SK-N-SH (cell line): ENCODE measurements at regions not wholly inside any gene's neighbourhood (a gene's known extent, or its start where the extent isn't known, plus 50 kb on each side); places are given as distances from the start of the nearest gene placed in this dataset.

Source experiments
- CTCF ChIA-PET: fragments of 300-600, 350-600 bp; formaldehyde crosslinking; extraction: SDS; loops from one replicate; lab custom pipeline; 2021; lab: Yijun Ruan, JAX
- POLR2A ChIA-PET: fragments of 350-600 bp; sonication (Branson Sonifier 250); formaldehyde crosslinking; extraction: SDS; loops from one replicate; lab custom pipeline; 2020; ENCODE audit warnings: antibody characterized with exemption, inconsistent platforms; lab: Yijun Ruan, JAX
- DNase-seq: peaks from one replicate; pipeline ENCODE4 v3.0.0; 2012
- H2AFZ ChIP-seq: fragments of 200-600 bp; sonication (generic); 2 replicates; pipeline ENCODE4 v1.8.1; 2016; ENCODE audit warnings: antibody characterized with exemption, mild to moderate bottlenecking, low read depth
- H3F3A ChIP-seq: fragments of 200-600 bp; sonication (generic); replicated peaks from 2 replicates; pipeline ENCODE3; 2016; ENCODE audit warnings: antibody characterized with exemption, mild to moderate bottlenecking; ENCODE audit not compliant: insufficient read depth
- H3K27ac ChIP-seq, 2 experiments: fragments of 200-500 bp in 1 of 2; fragments of 200-600 bp in 1 of 2; sonication (Bioruptor generic) in 1 of 2; sonication (generic), shearing (Covaris generic) in 1 of 2; 2 replicates each; pipeline versions ENCODE4 v1.5.1 to v1.6.1; 2014 to 2016; ENCODE audit warnings: low read depth in 2 of 2, inconsistent platforms in 1 of 2, low read length in 1 of 2, mild to moderate bottlenecking in 1 of 2, mixed read lengths in 1 of 2
- H3K27me3 ChIP-seq: fragments of 200-600 bp; sonication (generic), shearing (Covaris generic); 2 replicates; pipeline ENCODE4 v1.6.1; 2016; ENCODE audit warnings: mixed run types; ENCODE audit not compliant: insufficient read depth
- H3K36me3 ChIP-seq, 2 experiments: fragments of 200-500 bp in 1 of 2; fragments of 200-600 bp in 1 of 2; sonication (Bioruptor generic) in 1 of 2; sonication (generic) in 1 of 2; replicated peaks in 1 of 2; 2 replicates each; pipeline versions ENCODE3 to v1.5.1; 2014 to 2016; ENCODE audit warnings: low read length in 1 of 2, mild to moderate bottlenecking in 1 of 2; ENCODE audit not compliant: insufficient read depth in 2 of 2, control insufficient read depth in 1 of 2
- H3K4me1 ChIP-seq, 2 experiments: fragments of 200-500 bp in 1 of 2; fragments of 200-600 bp in 1 of 2; sonication (Bioruptor generic) in 1 of 2; sonication (generic), shearing (Covaris generic) in 1 of 2; 2 replicates each; pipeline versions ENCODE4 v1.5.1 to v1.6.1; 2014 to 2016; ENCODE audit warnings: low read depth in 1 of 2, low read length in 1 of 2, mixed run types in 1 of 2; ENCODE audit not compliant: insufficient read depth in 2 of 2, control insufficient read depth in 1 of 2
- H3K4me2 ChIP-seq: fragments of 200-600 bp; sonication (generic), shearing (Covaris generic); 2 replicates; pipeline ENCODE4 v1.6.1; 2017; ENCODE audit warnings: mixed run types
- H3K4me3 ChIP-seq, 2 experiments: fragments of 200-500 bp in 1 of 2; fragments of 200-600 bp in 1 of 2; sonication (Bioruptor generic) in 1 of 2; sonication (generic), shearing (Covaris generic) in 1 of 2; 2 replicates each; pipeline versions ENCODE4 v1.5.1 to v1.8.1; 2014 to 2016; ENCODE audit warnings: low read depth in 2 of 2, inconsistent platforms in 1 of 2, low read length in 1 of 2, mild to moderate bottlenecking in 1 of 2, mixed read lengths in 1 of 2, moderate library complexity in 1 of 2
- H3K79me2 ChIP-seq: fragments of 200-600 bp; sonication (generic); 2 replicates; pipeline ENCODE4 v1.8.1; 2017; ENCODE audit warnings: mild to moderate bottlenecking; ENCODE audit not compliant: insufficient read depth
- H3K9ac ChIP-seq: fragments of 200-600 bp; sonication (generic); 2 replicates; pipeline ENCODE4 v1.6.1; 2017; ENCODE audit warnings: mixed run types
- H3K9me2 ChIP-seq: fragments of 200-600 bp; sonication (generic); 2 replicates; pipeline ENCODE4 v1.6.1; 2017; ENCODE audit warnings: mixed run types
- H3K9me3 ChIP-seq: fragments of 200-600 bp; sonication (generic); 2 replicates; pipeline ENCODE4 v1.6.1; 2017; ENCODE audit warnings: mixed run types, mild to moderate bottlenecking, moderate library complexity
- H4K20me1 ChIP-seq: fragments of 200-600 bp; sonication (generic); 2 replicates; pipeline ENCODE4 v1.6.1; 2017; ENCODE audit warnings: mild to moderate bottlenecking, mixed run types; ENCODE audit not compliant: insufficient read depth
- CHD2 ChIP-seq: fragments of 150-350 bp; IDR thresholded peaks from 2 replicates; pipeline ENCODE4 v1.6.1; 2018; ENCODE audit warnings: low read length; ENCODE audit not compliant: partially characterized antibody
- EP300 ChIP-seq, 2 experiments: IDR thresholded peaks; 2 replicates each; pipeline versions ENCODE4 v1.4.0 to v1.6.1; 2012; ENCODE audit warnings: borderline replicate concordance in 1 of 2, low read depth in 1 of 2, low read length in 1 of 2
- FOSL2 ChIP-seq: IDR thresholded peaks from 2 replicates; pipeline ENCODE4 v1.4.0; 2012; ENCODE audit warnings: low read depth, mild to moderate bottlenecking, moderate library complexity, borderline replicate concordance
- GABPA ChIP-seq: IDR thresholded peaks from 2 replicates; pipeline ENCODE4 v1.4.0; 2012; ENCODE audit warnings: low read depth, mild to moderate bottlenecking
- GATA2 ChIP-seq: sonication (generic); formaldehyde crosslinking; IDR thresholded peaks from 2 replicates; pipeline ENCODE4 v1.5.0; 2020; ENCODE audit warnings: mild to moderate bottlenecking, missing genetic modification reagents
- JUND ChIP-seq: IDR thresholded peaks from 2 replicates; pipeline ENCODE4 v1.4.0; 2012
- MEF2A ChIP-seq: IDR thresholded peaks from 2 replicates; pipeline ENCODE4 v1.4.0; 2012; ENCODE audit warnings: low read depth, borderline replicate concordance
- MXI1 ChIP-seq: IDR thresholded peaks from 2 replicates; pipeline ENCODE4 v1.6.1; 2012; ENCODE audit warnings: mild to moderate bottlenecking, low read depth, low read length, improper control_type of control experiment
- NFIC ChIP-seq: IDR thresholded peaks from 2 replicates; pipeline ENCODE4 v1.4.0; 2012; ENCODE audit warnings: borderline replicate concordance
- RAD21 ChIP-seq: IDR thresholded peaks from 2 replicates; pipeline ENCODE4 v1.6.1; 2012; ENCODE audit warnings: mild to moderate bottlenecking, low read length
- REST ChIP-seq: IDR thresholded peaks from 2 replicates; pipeline ENCODE4 v1.6.1; 2012; ENCODE audit warnings: mild to moderate bottlenecking, low read depth, low read length, moderate library complexity
- RXRA ChIP-seq: IDR thresholded peaks from 2 replicates; pipeline ENCODE4 v1.4.0; 2012; ENCODE audit warnings: low read depth, mild to moderate bottlenecking, borderline replicate concordance
- SIN3A ChIP-seq: IDR thresholded peaks from 2 replicates; pipeline ENCODE4 v1.6.1; 2012; ENCODE audit warnings: low read depth, mild to moderate bottlenecking, low read length, moderate library complexity, borderline replicate concordance
- SMC3 ChIP-seq: IDR thresholded peaks from 2 replicates; pipeline ENCODE4 v1.6.1; 2012; ENCODE audit warnings: low read depth, low read length, improper control_type of control experiment
- USF1 ChIP-seq: IDR thresholded peaks from 2 replicates; pipeline ENCODE4 v1.4.0; 2012; ENCODE audit warnings: low read depth, borderline replicate concordance
- USF2 ChIP-seq: fragments of 150-350 bp; IDR thresholded peaks from 2 replicates; pipeline ENCODE4 v1.6.1; 2017; ENCODE audit warnings: antibody characterized with exemption, low read length, low read depth, borderline replicate concordance
- ZBTB33 ChIP-seq: IDR thresholded peaks from 2 replicates; pipeline ENCODE4 v1.4.0; 2012; ENCODE audit warnings: low read depth, borderline replicate concordance
- WGBS: methylation state at CpG from one replicate; pipeline ENCODE4 v1.1.6; 2017; ENCODE audit warnings: low lambda C conversion rate; 5-methylcytosine and 5-hydroxymethylcytosine counted together

GRCh38 chr6:163635315-163635714 is 220.8 kb downstream of the QKI start:
- Histone ChIP-seq H3K27me3 (no peaks in the 10 kb centered on the region), H3K9me3 (no peaks in the 10 kb centered on the region), H3K79me2 (no peaks in the 10 kb centered on the region), H4K20me1 (no peaks in the 10 kb centered on the region), H2AFZ (no peak overlapping the region), H3K27ac (no peak overlapping the region), H3K4me2 (no peak overlapping the region), H3K9ac (no peak overlapping the region), H3K4me1 (no peaks in the 10 kb centered on the region; a peak in 1 of 4 replicates), H3F3A (no peaks in the 10 kb centered on the region), H3K4me3 (no peak overlapping the region), H3K9me2 (no peaks in the 10 kb centered on the region), H3K36me3 (no peaks in the 10 kb centered on the region)
- DNase-seq = no peak
- ChIA-PET POLR2A (no interaction called here), CTCF (no interaction called here)
- no peak for TF ChIP-seq RAD21
- TF ChIP-seq FOSL2 = no peak
- TF ChIP-seq SIN3A = no peak
- no peak for TF ChIP-seq USF1
- TF ChIP-seq CHD2 = no peak
- TF ChIP-seq RXRA = no peak
- no peak for TF ChIP-seq JUND
- TF ChIP-seq REST = no peak
- TF ChIP-seq NFIC = no peak
- WGBS = 60% methylated on average over 6 of the region's 6 CpGs

- no peaks in the 10 kb centered on the region for H3K9me3 ChIP-seq
- no peak overlapping the region for H2AFZ ChIP-seq
- H3K79me2 ChIP-seq = no peaks in the 10 kb centered on the region
- H3K4me3 ChIP-seq = no peak overlapping the region
- H3K4me2 ChIP-seq = no peak overlapping the region
- H4K20me1 ChIP-seq = no peaks in the 10 kb centered on the region
- no peaks in the 10 kb centered on the region; a peak in 1 of 4 replicates for H3K4me1 ChIP-seq
- no peak overlapping the region for H3K9ac ChIP-seq
- no peak overlapping the region for H3K27ac ChIP-seq
- H3K36me3 ChIP-seq = no peaks in the 10 kb centered on the region
- H3F3A ChIP-seq = no peaks in the 10 kb centered on the region
- CTCF ChIA-PET = interaction anchor here (0.9 kb wide), 1 partner anchor 18 kb away, joined by 4 read pairs; no protein-coding TSS in a partner anchor
- 54% methylated on average over 14 of the region's 21 CpGs for WGBS
- no peaks in the 10 kb centered on the region for H3K27me3 ChIP-seq
- POLR2A ChIA-PET = no interaction called here
- no peak for DNase-seq
- H3K9me2 ChIP-seq = no peaks in the 10 kb centered on the region
- TF ChIP-seq USF2 = no peak
- TF ChIP-seq EP300 (IDR thresholded peaks at IDR 0.05; ENCODE audit: borderline replicate concordance in 1 of 2, low read depth in 1 of 2, low read length in 1 of 2) = no peak
- no peak for TF ChIP-seq SIN3A
- TF ChIP-seq GABPA = no peak
- no peak for TF ChIP-seq USF1
- TF ChIP-seq MXI1 = no peak
- no peak for TF ChIP-seq SMC3
- no peak for TF ChIP-seq GATA2 (CRISPR knock-in tag)
- no peak for TF ChIP-seq MEF2A
- TF ChIP-seq FOSL2 = no peak
- TF ChIP-seq ZBTB33 = no peak
- TF ChIP-seq CHD2 = no peak
These were observed 220.0 kb downstream of the QKI start for GRCh38 chr6:163634211-163635171.
